ENCODE measurements at regions not wholly inside any gene's neighbourhood (a gene's known extent, or its start where the extent isn't known, plus 50 kb on each side); places are given as distances from the start of the nearest gene placed in this dataset.

GRCh38 chr5:171520300-171521174 lies 101.1 kb downstream of the FGF18 start:
- TF ChIP-seq POLR2A (IDR thresholded peaks at IDR 0.05; ENCODE audit: low read length) (no peak), GATA1 (IDR thresholded peaks at IDR 0.05; ENCODE audit: low read depth, low read length) (no peak)

All from erythroblast (primary cell).